ENCODE measurements at regions not wholly inside any gene's neighbourhood (a gene's known extent, or its start where the extent isn't known, plus 50 kb on each side); places are given as distances from the start of the nearest gene placed in this dataset.

GRCh38 chr4:186018261-186018660 is 50.7 kb upstream of the TLR3 start:
- Histone ChIP-seq H3K27ac (ENCODE audit: low read depth, low read length) (no peak overlapping the region), H2BK120ac (replicated peaks; ENCODE audit: low read depth, low read length) (no peak overlapping the region), H3K18ac (ENCODE audit: extremely low read depth, low read length) (no peak overlapping the region), H3K9ac (replicated peaks in 1 of 4; ENCODE audit: extremely low read depth in 1 of 4, low read depth in 3 of 4, low read length in 3 of 4) (no peak overlapping the region), H3K14ac (ENCODE audit: insufficient read length) (no peak overlapping the region), H4K5ac (ENCODE audit: insufficient read length, low read depth, low read length) (no peak overlapping the region), H2BK5ac (ENCODE audit: low read depth, low read length) (no peak overlapping the region), H2BK15ac (ENCODE audit: low read length) (no peak overlapping the region), H3K79me2 (ENCODE audit: control insufficient read depth in 1 of 2, insufficient read depth in 2 of 2, low read length in 2 of 2) (no peaks in the 10 kb centered on the region), H2AK5ac (ENCODE audit: low read depth, low read length) (no peak overlapping the region), H3K56ac (replicated peaks; ENCODE audit: insufficient read length, low read depth, low read length) (no peak overlapping the region), H3K9me3 (ENCODE audit: insufficient read depth in 2 of 2, low read depth in 1 of 2, low read length in 1 of 2) (no peaks in the 10 kb centered on the region), H4K8ac (ENCODE audit: extremely low read depth, insufficient read depth, low read length) (no peak overlapping the region), H3K4me1 (replicated peaks in 1 of 4; ENCODE audit: control insufficient read depth in 3 of 4, insufficient read depth in 4 of 4, low read length in 3 of 4) (peaks cover 2 to 12% (median 7%) of the 10 kb centered on the region in 4 experiments; a peak in 6 of 7 replicates), H4K20me1 (replicated peaks in 1 of 2; ENCODE audit: control insufficient read depth in 1 of 2, insufficient read depth in 2 of 2, low read length in 2 of 2) (no peaks in the 10 kb centered on the region), H2AFZ (ENCODE audit: low read length) (no peak overlapping the region), H3K79me1 (ENCODE audit: low read depth, low read length) (no peaks in the 10 kb centered on the region), H2BK20ac (ENCODE audit: low read length) (no peak overlapping the region), H3K4ac (replicated peaks; ENCODE audit: insufficient read length, low read depth, low read length) (no peak overlapping the region), H3K36me3 (ENCODE audit: control insufficient read depth in 2 of 4, insufficient read depth in 4 of 4, low read length in 3 of 4) (no peaks in the 10 kb centered on the region), H3K27me3 (replicated peaks in 1 of 4; ENCODE audit: control insufficient read depth in 3 of 4, extremely low read depth in 1 of 4, insufficient read depth in 3 of 4, low read length in 3 of 4) (no peaks in the 10 kb centered on the region), H3K4me3 (ENCODE audit: extremely low read depth in 1 of 4, insufficient read depth in 2 of 4, low read depth in 3 of 4, low read length in 4 of 4) (no peak overlapping the region), H2BK12ac (ENCODE audit: low read depth, low read length) (no peak overlapping the region; the same call in 1 of the 2 replicates), H3K23ac (ENCODE audit: insufficient read length) (no peak overlapping the region), H3K23me2 (ENCODE audit: low read depth, low read length) (no peaks in the 10 kb centered on the region; the same call in 1 of the 2 replicates), H4K91ac (replicated peaks; ENCODE audit: insufficient read length, low read length) (peak overlapping the region; percentile 15), H3K4me2 (ENCODE audit: insufficient read depth in 1 of 2, low read depth in 2 of 2, low read length in 2 of 2) (no peak overlapping the region)
- FAIRE-seq (no peak), DNase-seq (ENCODE audit: low read depth in 1 of 2, low spot score in 2 of 2) (no peak)
- 63% methylated on average over 3 of the region's 3 CpGs; no CpG with 5 or more reads in 1 of the 2 experiments for WGBS, 2 experiments (ENCODE audit: extremely low coverage in 1 of 2, insufficient coverage in 1 of 2, insufficient read length in 1 of 2, insufficient replicate concordance in 2 of 2, low coverage in 1 of 2, low lambda C conversion rate in 2 of 2, missing lambda C conversion rate in 1 of 2)
- ChIA-PET CTCF (ENCODE audit: partially characterized antibody) (interaction anchor here (0.6 to 4.4 kb wide), 12 partner anchors 9 to 835 kb away, joined by 3 to 45 read pairs (median 4); no protein-coding TSS in a partner anchor), POLR2A (ENCODE audit: partially characterized antibody) (no interaction called here)
- no peak for TF ChIP-seq ZNF274 (IDR thresholded peaks at IDR 0.05; ENCODE audit: borderline replicate concordance, extremely low read depth, low read length)
- no peak for TF ChIP-seq CBX5 (IDR thresholded peaks at IDR 0.05; ENCODE audit: low read depth, low read length)
- no peak for TF ChIP-seq ATF3 (IDR thresholded peaks at IDR 0.05; ENCODE audit: insufficient read depth, low read depth, low read length)
- no peak for TF ChIP-seq RAD21 (IDR thresholded peaks at IDR 0.05 in 1 of 2, conservative IDR thresholded peaks at IDR 0.05 in 1 of 2; ENCODE audit: low read depth in 2 of 2, low read length in 2 of 2)
- no peak for TF ChIP-seq CTCF (IDR thresholded peaks at IDR 0.05; ENCODE audit: control extremely low read depth in 1 of 3, insufficient read depth in 1 of 3, low read depth in 1 of 3, low read length in 3 of 3)
- no peak for TF ChIP-seq USF2 (IDR thresholded peaks at IDR 0.05; ENCODE audit: low read length)
- no peak for TF ChIP-seq HDAC6 (IDR thresholded peaks at IDR 0.05; ENCODE audit: low read depth, low read length)

Measured in H1 (cell line).